Endodermal cell (in vitro differentiated cells): ENCODE measurements at regions not wholly inside any gene's neighbourhood (a gene's known extent, or its start where the extent isn't known, plus 50 kb on each side); places are given as distances from the start of the nearest gene placed in this dataset.

Source experiments
- DNase-seq: peaks from one replicate; pipeline ENCODE4 v3.0.0-alpha.2; 2017
- H3K27ac ChIP-seq: 2 replicates; pipeline ENCODE4 v1.5.1; 2013; ENCODE audit warnings: mild to moderate bottlenecking, low read depth, low read length, moderate library complexity
- H3K27me3 ChIP-seq: 2 replicates; pipeline ENCODE4 v1.6.1; 2013; ENCODE audit warnings: mild to moderate bottlenecking, low read length, moderate library complexity; ENCODE audit not compliant: insufficient read depth, control insufficient read depth, poor library complexity, severe bottlenecking
- H3K36me3 ChIP-seq: 2 replicates; pipeline ENCODE4 v1.7.0; 2013; ENCODE audit warnings: mild to moderate bottlenecking, low read length, moderate library complexity; ENCODE audit not compliant: control insufficient read depth, insufficient read depth
- H3K4me1 ChIP-seq: one replicate; pipeline ENCODE4 v1.7.0; 2013; ENCODE audit warnings: low read length; ENCODE audit not compliant: control insufficient read depth, insufficient read depth
- H3K4me3 ChIP-seq: 2 replicates; pipeline ENCODE4 v1.5.1; 2013; ENCODE audit warnings: mild to moderate bottlenecking, low read length, moderate library complexity
- H3K9ac ChIP-seq: 2 replicates; pipeline ENCODE4 v1.6.1; 2013; ENCODE audit warnings: mild to moderate bottlenecking, low read length, moderate library complexity; ENCODE audit not compliant: poor library complexity, severe bottlenecking; ENCODE audit errors: extremely low read depth
- H3K9me3 ChIP-seq: 2 replicates; pipeline ENCODE4 v1.6.1; 2013; ENCODE audit warnings: mild to moderate bottlenecking, low read length, moderate library complexity; ENCODE audit not compliant: control insufficient read depth
- H3K27ac Mint-ChIP-seq: 2 replicates; pipeline ENCODE4 v1.8.0; 2020; ENCODE audit warnings: mixed read lengths
- H3K27me3 Mint-ChIP-seq: 2 replicates; pipeline ENCODE4 v1.8.0; 2021; ENCODE audit warnings: mild to moderate bottlenecking, mixed read lengths; ENCODE audit not compliant: insufficient read depth
- H3K36me3 Mint-ChIP-seq: 2 replicates; pipeline ENCODE4 v1.8.0; 2020; ENCODE audit warnings: low read depth, mixed read lengths
- H3K4me1 Mint-ChIP-seq: 2 replicates; pipeline ENCODE4 v1.8.0; 2020; ENCODE audit warnings: mixed read lengths
- H3K4me3 Mint-ChIP-seq: 2 replicates; pipeline ENCODE4 v1.8.0; 2020; ENCODE audit warnings: mild to moderate bottlenecking, moderate library complexity, mixed read lengths
- H3K9me3 Mint-ChIP-seq: 2 replicates; pipeline ENCODE4 v1.8.0; 2020; ENCODE audit warnings: mild to moderate bottlenecking, mixed read lengths
- WGBS, 2 experiments: methylation state at CpG; one replicate each; pipeline versions ENCODE4 v1.1.5 to v1.1.7; 2013; ENCODE audit warnings: missing lambda C conversion rate in 2 of 2, mixed read lengths in 1 of 2; ENCODE audit not compliant: insufficient coverage in 1 of 2, insufficient read length in 1 of 2; 5-methylcytosine and 5-hydroxymethylcytosine counted together
- TF ChIP-seq, protein P1 (sequence below): fragments of 200-600 bp; sonication (generic); conservative IDR thresholded peaks from 2 replicates; pipeline ENCODE4 v1.5.0; 2021; ENCODE audit warnings: antibody characterized with exemption, mild to moderate bottlenecking

- WGBS, 2 experiments, result 96 to 100% methylated on average over 2 of the region's 2 CpGs
Observed at GRCh38 chr15:39144051-39144450, 436.8 kb upstream of the THBS1 start.

DNA sequence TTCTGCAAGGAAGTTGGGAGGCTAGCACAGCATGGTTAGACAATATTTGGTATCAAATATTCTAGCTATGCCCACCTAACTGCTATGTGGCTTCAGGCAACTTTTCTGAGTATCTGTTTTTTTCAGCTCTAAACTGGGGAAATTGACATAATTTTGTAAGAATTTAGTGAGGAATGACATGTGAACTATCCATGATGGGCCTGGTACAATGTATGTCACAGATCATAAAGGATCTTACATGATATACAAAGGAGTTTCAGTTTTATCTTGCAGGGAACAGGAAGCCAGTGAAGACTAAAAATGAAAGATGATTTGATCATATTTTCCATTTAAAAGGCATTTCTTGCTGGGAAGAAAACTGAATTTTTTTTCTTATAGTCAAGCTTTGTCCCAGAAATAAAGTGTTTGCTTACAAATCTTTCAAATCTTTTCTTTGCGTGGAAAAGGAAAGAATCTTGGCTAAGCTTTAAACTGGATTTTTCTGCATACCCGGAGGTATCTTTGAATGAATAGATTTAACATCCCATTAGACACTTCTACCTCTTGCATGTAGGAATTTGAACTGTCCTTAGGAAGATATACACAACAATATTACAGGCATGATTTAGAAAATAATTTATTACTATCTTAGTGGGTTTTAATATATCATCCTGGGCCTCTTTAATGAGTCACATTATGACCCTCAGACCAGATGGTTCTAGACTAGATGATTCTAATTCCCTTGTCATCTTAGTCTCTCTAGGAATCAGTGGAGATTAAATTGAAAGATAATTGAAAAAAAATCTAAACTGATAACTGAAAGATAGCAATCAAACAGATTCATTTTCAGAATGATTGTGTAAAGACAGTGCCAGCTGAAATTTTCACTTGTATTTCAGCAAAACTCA, 436.0 kb upstream of the THBS1 start:
- Mint-ChIP-seq H3K4me1 (no peaks in the 10 kb centered on the region), H3K4me3 (no peak overlapping the region), H3K27ac (no peak overlapping the region), H3K27me3 (peaks cover 2% of the 10 kb centered on the region), H3K36me3 (no peaks in the 10 kb centered on the region), H3K9me3 (no peaks in the 10 kb centered on the region)
- no peak for DNase-seq
- TF ChIP-seq, protein P1, sequence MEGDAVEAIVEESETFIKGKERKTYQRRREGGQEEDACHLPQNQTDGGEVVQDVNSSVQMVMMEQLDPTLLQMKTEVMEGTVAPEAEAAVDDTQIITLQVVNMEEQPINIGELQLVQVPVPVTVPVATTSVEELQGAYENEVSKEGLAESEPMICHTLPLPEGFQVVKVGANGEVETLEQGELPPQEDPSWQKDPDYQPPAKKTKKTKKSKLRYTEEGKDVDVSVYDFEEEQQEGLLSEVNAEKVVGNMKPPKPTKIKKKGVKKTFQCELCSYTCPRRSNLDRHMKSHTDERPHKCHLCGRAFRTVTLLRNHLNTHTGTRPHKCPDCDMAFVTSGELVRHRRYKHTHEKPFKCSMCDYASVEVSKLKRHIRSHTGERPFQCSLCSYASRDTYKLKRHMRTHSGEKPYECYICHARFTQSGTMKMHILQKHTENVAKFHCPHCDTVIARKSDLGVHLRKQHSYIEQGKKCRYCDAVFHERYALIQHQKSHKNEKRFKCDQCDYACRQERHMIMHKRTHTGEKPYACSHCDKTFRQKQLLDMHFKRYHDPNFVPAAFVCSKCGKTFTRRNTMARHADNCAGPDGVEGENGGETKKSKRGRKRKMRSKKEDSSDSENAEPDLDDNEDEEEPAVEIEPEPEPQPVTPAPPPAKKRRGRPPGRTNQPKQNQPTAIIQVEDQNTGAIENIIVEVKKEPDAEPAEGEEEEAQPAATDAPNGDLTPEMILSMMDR, result no peak
- Histone ChIP-seq H3K27me3 (no peaks in the 10 kb centered on the region), H3K27ac (no peak overlapping the region), H3K9me3 (no peaks in the 10 kb centered on the region), H3K4me1 (peaks cover under 1% of the 10 kb centered on the region), H3K4me3 (no peak overlapping the region), H3K9ac (no peak overlapping the region), H3K36me3 (no peaks in the 10 kb centered on the region)
- 93 to 100% methylated on average over 1 to 2 of the region's 2 CpGs for WGBS, 2 experiments

More at GRCh38 chr15:39144051-39144450, 436.8 kb upstream of the THBS1 start:
- no peak overlapping the region for H3K4me3 ChIP-seq
- peaks cover 1% of the 10 kb centered on the region for H3K27me3 Mint-ChIP-seq
- no peaks in the 10 kb centered on the region for H3K4me1 Mint-ChIP-seq
- no peaks in the 10 kb centered on the region for H3K9me3 ChIP-seq
- no peak overlapping the region for H3K9ac ChIP-seq
- H3K36me3 ChIP-seq, result no peaks in the 10 kb centered on the region
- DNase-seq, result no peak
- no peak overlapping the region for H3K27ac ChIP-seq
- no peak overlapping the region for H3K27ac Mint-ChIP-seq
- TF ChIP-seq, protein P1, result no peak
- no peaks in the 10 kb centered on the region for H3K27me3 ChIP-seq
- no peak overlapping the region for H3K4me3 Mint-ChIP-seq
- no peaks in the 10 kb centered on the region for H3K36me3 Mint-ChIP-seq
- H3K9me3 Mint-ChIP-seq, result no peaks in the 10 kb centered on the region
- peaks cover 3% of the 10 kb centered on the region for H3K4me1 ChIP-seq

GRCh38 chr15:39145854-39146625, 434.8 kb upstream of the THBS1 start:
- no peaks in the 10 kb centered on the region for H3K9me3 Mint-ChIP-seq

More at GRCh38 chr15:39145854-39146625, 434.8 kb upstream of the THBS1 start:
- H3K9me3 ChIP-seq, result no peaks in the 10 kb centered on the region
- no peak overlapping the region for H3K9ac ChIP-seq
- H3K27me3 Mint-ChIP-seq, result peaks cover 2% of the 10 kb centered on the region
- no peak overlapping the region for H3K4me3 Mint-ChIP-seq
- WGBS, 2 experiments, result 94% methylated on average over 2 of the region's 2 CpGs; no CpG with 5 or more reads in 1 of the 2 experiments
- no peaks in the 10 kb centered on the region for H3K4me1 ChIP-seq
- DNase-seq, result no peak
- no peak overlapping the region for H3K4me3 ChIP-seq
- no peak overlapping the region for H3K27ac Mint-ChIP-seq
- TF ChIP-seq, protein P1, result no peak
- no peaks in the 10 kb centered on the region for H3K36me3 ChIP-seq
- no peaks in the 10 kb centered on the region for H3K4me1 Mint-ChIP-seq
- no peaks in the 10 kb centered on the region for H3K36me3 Mint-ChIP-seq
- no peak overlapping the region for H3K27ac ChIP-seq
- H3K27me3 ChIP-seq, result no peaks in the 10 kb centered on the region
